NCI-H1105 treated with DMSO at 0.1 percent for 48 hours (cell line): ENCODE measurements at regions not wholly inside any gene's neighbourhood (a gene's known extent, or its start where the extent isn't known, plus 50 kb on each side); places are given as distances from the start of the nearest gene placed in this dataset.

Source experiments
- DNase-seq: peaks from one replicate; lab custom pipeline; 2025; lab: John Stamatoyannopoulos, UW

DNA sequence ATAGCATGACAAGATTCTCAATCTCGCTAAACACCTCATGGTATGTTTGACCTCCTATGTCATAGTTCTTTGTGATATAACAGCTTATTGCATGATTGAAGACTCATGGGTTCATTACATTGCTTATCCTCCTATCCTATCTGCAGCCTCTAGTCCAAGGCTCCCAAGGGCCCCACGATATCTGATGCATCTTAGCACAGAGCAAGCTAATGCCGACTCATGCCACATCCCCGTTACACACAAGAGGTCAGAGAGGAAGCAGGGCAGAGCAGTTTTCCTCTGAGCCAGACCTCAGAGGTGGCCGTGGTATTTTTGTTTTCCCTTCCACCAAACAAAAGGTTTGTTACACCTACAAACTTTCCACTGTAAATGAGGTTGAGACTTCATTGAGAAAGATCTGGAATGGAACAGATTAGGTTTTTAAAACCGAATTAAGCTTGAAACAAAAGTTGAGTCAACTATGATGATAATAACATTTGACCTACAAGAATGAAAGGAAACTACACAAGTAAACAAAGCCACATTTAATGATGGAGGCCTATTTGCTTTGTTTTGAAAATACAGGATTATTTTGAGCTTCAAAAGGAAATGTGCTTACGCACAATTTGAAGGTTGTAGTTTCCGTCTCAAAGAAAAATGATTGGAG lies 133.9 kb upstream of the MYLIP start:
- no peak for DNase-seq

DNA sequence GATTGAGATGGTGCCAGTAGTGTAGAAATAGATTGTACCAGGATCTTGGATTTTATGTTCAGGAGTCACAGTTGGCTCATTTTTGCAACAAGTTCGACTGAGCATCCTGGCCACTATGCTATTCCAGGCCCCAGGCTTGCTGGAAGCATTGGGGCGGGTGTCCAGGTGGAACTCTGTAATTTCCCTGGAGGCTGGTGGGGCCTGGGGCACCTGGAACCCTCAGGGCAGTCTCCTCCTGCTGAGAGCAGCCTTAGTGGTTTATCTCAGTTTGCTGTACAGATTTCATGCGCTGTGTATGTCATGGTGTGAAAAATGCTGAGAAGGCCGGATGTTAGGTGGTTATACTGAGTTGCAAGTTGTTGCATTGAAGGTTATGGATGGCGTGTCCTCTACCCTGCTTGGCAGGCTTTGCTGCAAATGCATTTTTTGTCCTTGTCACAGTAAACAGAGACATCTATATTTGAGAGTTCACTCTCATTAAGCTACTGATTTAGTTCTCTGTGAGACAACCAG lies 135.1 kb upstream of the MYLIP start:
- DNase-seq: no peak

DNA sequence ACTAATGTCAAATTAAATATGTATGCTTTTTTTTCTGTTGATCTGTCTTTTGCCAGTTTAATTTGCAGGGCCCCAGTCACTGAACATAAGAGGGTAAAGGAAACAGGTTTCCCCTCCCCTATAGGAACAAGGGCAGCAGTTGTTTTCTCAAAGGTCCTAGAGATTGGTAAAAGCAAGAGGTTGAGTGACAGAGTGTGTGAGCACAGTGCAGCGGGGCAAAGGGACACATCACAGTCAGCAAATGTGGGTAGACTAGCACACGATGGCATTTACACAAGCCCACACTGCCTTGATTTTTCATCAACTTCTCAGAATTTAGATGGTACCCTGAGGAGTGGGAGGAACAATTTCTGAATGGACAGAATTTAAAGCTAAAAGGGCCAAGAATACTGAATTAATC lies 138.7 kb upstream of the MYLIP start:
- DNase-seq: no peak

DNA sequence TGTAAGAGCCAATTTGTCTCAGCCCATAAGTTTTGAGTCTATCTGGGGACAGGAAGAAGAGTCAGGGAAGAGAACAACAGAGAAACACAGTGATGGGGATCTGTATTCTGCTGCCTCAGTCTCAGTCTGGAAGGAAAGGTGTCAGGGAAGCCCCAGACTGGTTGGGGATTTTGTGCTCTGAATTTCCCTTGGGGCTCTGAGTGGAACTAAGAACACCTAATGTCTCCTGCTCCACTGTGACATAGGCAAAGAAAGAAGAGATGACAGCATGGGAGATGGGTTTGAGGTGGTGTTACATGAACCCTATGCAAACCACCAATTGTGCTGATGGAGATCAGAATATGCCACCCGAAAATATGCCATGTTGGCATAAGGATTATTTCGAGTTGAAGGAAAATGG lies 139.5 kb upstream of the MYLIP start:
- no peak for DNase-seq

DNA sequence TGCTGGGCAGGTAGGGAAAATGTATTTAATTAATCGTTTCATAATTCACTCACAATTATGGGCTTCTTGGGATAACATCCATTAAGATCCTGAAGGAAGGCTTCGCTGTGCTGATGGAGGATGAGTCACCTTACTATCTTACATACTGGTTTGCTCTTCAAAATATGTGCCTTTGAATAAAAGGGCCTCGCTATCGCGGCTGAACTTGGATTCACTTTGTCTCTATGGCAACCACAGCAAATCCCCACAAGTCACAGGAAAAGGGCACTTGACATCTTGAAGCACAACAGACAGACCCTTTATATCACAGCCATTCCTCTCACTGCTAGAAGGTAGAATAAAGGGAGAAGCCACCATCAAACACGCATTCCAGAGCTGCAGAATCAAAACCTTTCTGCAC lies 141.3 kb upstream of the MYLIP start:
- DNase-seq: peak; percentile 53

DNA sequence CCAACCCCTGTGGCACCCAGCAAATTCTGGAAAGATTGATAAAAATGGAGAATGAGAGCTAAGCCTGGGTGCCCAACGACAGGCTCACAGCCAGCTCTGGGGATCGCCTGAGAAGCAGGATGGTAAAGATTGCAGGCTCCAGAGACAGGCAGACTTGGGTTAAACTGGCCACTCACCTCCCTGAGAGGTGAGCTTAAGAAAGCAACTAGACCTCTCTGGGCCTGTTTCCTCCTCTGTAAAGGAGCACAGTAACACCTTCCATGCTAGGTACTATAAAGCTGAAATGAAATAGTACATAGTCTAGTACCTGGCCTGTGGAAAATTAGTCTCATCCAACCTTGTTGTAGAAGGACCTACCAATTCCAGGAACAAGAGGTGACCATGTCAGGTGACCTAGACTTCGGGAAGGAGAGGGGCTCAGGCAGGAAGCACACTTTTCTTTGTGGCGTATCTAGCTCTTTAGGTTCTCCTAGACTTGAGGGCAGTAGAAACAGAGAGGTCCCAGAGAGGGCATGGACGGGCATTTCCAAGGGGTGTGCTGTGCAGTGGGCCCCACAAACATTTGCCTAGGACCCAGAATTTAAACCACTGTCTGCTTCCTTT lies 142.8 kb upstream of the MYLIP start:
- no peak for DNase-seq

DNA sequence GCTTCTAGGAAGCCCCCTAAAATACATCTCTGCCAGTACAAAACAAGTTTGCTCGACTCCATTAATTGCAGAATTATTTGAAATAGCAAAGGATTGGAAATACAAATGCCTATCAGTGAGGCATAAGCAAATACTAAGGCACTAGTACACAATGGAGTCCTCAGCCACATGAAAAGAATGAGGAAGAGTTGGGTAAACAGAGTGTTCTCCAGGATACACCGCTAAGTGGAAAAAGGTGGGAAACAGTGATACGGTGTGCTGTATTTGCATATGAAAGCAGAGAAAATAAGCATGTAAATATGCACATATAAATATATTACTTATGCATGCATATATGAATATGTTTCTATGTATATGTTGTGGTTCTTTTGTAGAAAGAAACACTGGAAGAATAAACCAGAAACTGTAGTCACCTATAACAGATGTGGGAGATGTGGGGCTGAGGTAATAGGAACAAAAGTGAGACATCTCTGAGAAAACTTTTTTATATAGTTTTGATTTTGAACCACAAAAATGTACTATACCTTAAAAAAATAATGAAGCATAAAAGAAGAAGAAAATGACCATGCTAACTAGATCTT lies 143.4 kb upstream of the MYLIP start:
- DNase-seq: no peak

DNA sequence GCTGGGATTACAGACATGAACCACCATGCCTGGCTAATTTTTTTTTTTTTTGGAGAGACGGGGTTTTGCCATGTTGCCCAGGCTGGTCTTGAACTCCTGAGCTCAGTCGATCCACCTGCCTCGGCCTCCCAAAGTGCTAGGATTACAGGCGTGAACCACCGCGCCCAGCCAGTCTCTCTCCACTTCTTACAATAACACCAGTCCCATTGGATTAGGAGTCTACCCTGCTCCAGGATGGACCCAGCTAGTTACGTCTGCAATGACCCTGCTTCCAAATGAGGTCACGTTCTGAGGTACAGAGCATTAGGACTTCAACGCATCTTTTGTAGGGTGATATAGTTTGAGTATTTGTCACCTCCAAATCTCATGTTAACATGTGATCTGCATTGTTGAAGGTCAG lies 146.9 kb upstream of the MYLIP start:
- no peak for DNase-seq

DNA sequence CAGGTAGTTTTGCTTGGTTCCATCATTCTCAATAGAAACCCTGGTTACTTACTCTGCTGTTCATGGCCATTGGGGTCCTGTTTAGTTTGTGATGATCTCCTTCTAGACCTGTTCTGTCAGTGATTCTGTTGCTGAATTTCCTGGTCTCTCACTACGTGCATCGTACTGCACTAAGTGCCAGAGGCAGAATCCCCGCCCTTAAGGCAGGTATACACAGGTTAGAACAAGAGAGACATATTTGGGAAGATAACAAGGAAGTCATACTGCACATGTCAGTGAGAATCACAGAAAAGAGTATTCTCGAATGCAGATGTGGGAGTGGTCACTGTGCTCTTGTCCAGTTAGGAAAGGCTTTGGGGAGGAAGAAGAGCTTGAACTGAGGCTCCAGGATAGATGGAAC lies 148.1 kb upstream of the MYLIP start:
- no peak for DNase-seq

DNA sequence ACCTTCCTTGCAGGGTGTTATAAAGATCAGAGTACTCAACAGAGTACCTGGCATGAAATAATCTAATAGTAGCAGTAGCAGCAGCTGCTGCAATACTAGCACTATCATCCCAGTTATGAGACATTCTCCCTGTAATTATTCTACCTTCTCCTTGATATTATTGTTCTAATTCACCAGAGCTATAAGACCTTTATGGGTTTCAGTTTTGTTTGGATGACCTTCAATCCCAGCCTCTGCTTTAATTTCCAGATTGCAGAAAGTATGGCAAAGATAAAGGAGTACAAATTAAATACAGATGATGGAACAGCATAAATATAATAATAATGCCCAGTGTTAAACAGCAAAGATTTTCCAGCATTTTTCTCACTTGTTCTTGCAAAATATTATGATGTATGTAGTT lies 150.5 kb upstream of the MYLIP start:
- DNase-seq: no peak

DNA sequence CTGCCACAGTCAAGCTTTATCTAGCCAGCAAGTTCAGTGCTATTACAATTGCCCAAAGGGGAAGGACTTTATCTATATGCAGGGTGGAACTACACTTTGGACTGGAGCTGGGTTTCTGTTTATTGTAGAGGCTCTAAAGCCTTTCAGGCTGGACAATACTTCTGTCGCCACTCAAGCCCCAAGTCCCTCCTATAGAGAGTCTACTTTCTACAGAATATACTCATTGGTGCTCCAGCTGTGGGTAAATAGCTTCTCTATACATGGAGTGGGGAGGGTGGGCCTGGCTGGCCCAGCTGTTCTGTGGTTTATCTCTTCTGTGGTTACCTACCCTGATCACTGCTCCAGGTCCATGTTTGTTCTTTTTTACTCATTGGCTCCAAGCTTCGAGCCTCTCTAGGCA lies 151.8 kb upstream of the MYLIP start:
- DNase-seq: no peak

DNA sequence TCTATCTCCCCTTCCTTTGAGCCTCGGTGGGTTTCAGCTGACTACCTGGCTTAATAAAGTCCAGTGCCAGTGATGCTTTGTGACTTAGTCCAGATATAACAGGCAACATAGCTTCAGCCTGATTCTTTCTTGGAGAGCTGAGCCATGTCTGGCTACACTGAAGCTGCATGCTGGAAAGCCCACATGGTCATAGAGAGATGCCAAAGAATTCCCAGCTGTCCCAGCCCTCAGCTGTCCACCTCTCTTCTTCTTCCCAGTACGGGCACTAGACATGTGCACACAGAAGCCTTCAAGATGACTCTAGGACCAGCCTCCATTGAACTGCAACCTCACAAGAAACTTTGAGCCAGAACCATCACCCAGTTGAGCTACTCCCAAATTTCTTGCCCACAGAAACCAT lies 154.1 kb upstream of the MYLIP start:
- DNase-seq: no peak

DNA sequence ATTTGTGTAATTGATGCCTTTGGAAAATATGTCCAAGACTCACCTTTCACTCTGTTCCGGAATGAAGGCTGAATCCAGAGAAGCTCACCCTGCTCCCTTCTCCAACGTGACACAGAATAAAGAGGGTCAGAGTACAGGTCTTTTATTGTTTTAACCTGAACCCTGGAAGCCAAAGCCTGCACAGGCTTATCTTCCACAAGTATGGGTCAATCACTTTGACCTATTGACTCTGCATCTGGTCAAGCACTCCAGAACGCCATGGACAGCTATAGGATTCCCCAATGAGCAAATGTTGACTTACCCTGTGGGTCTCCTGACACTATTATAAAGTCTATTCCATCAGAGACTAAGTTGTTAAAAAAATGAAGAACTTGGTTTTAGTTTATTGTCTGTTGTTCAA lies 158.4 kb upstream of the MYLIP start:
- DNase-seq: no peak

DNA sequence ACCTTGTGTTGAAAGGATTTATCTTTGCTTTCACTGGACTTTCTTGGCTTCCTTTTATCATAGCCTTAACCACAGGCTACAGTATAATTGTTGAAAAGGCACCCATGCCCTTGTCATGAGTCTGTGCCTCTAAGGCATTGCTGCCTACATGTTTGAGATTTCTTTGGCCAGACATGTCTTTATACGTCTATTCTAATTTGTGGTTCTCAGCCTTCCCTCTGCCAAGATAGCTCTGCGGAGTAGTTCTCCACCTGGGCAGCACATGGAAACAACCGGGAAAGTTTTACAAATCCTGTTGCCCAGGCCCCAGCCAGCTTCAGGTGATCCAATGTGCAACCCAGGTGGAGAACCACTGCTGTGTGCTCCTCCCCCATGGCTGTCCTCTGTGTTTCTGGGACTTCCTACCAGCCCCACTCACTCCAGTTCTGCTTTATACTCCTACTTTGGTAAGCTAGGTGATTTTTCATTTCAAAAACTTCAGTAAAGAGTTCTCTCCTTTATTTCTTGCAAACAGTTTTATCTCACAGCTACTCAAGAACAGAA lies 159.6 kb upstream of the MYLIP start:
- DNase-seq: no peak

DNA sequence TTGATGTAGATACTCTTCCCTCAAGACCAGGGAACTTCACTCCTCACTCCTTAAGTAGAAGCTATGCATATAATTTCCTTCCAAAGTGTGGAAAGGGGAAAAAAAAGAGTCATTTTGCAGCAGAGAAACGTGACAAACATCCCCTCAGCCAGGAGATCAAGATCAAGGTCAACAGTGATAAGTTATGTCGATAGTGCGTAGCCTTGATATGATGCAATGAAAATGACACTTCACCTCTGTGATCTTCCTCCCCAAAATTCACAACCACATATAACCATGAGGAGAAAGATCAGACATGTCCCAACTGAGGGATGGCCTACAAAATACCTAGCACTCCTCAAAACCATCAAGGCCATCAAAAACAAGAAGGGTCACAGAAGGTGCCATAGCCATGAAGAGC lies 160.4 kb upstream of the MYLIP start:
- no peak for DNase-seq

DNA sequence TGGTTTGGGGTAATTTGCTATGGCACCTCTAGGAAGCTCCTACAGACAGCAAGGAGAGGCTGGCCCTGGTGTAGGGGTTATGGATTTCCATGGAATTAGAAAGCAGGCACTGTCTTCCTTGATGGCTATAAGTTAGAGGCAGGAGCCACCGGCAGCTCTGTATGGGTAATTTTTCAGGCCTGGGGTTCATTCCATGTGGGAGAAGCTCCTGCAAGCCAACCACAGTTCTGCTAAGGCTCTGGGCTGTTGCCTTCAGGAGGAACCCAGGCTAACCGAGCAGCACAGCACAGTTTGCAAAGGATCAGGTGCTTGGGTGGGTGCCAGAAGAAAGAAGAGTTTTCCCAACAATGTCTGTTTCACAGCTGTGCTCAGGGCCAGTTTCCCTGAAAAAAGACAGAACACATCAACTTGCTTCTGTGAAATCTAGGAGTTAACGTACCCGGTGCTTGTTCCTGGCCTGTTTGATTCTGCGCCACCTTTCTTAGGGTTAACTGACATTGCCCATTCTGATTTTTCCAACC lies 162.8 kb upstream of the MYLIP start:
- no peak for DNase-seq

DNA sequence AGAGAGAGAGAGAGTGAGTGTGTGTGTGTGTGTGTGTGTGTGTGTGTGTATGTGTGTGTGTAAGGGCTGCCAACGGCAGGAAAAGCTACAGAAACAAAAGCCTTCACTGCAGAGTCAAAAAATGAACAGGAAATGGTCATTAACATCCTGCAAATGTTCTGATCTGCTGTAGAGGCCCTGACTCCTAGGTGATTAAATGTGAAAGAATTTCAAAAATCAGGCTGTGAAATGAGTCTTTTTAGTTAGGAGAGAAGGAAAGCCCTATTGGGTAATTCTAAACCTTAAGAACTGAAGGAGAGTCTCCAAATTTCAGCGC lies 166.5 kb upstream of the MYLIP start:
- DNase-seq: no peak

DNA sequence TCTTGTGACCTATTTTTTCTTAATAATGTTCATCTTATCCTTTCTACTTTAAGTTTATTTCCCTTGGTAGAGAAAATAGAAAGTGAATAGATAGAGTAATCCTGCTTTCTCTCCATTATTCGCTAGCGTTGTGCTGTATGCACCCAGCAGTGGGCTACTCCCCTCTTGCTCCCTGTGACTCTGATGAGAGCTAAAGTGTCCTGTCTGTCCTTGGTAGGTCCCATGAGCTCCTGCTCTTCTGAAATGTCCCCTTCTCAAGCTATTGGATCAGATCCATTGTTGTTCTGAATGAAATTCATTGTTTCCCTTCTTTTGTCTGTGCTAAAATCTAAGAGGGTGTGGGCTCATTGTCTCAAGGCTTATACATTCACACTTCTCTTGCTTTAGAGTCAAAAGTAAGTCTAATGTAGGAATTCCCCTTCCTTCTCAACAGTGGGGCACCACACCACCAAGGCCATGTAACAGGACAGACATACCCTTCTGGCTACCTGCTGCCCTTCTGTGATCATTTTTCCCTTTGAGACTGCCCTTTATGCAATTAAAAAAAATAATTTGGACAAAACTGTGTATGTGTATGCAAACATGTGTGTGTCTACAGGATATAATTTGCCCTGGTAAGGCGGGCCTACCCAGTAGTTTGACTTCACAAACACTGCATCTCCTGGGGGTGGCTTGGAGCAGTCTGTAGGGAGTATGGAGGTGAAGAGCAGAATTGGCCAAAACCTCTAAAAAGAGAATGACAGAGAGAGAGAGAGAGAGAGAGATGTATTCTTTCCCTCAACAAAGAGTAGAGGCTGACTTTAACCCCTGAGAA lies 167.0 kb upstream of the MYLIP start:
- DNase-seq: no peak

DNA sequence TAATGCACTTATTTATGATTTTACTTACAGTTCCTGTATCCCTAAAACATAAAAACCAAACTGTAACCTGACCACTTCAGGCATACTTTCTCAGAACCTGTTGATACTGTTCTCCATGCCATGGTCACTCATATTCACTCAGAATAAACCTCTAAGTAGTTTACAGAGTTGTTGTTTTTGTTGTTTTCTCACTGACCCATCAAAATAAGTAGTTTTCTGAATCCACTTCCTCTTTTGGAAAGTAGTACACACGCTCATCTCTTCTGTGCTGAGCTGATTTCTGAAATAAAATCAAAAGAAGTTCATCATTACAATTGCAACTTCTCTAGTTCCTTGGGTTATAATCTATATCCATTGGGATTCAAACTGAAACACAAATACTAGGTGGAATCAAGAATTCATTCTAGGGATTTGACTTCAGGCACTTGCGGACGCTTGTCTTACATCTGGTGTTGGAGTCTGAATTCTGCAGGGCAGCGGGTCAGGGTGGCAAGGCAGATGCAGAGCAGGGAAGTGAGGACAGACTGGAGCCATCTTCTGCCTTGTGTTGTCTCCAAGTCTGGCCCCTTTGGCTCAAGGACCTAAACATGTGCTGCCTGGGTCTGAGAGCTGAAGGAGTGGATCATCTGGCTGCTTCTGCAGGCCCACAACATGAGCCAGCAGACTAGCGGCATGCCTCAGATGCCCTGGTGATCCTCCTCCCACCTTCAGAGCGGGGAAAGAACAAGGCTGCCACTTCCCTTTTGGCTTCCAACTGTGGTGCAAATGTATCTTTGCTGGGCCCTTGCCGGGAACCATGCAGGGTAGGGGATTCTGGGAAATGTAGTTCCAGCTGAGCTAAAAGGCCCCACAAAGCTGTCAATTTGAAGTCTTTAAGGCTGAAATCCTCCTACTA lies 167.9 kb upstream of the MYLIP start:
- DNase-seq: no peak

DNA sequence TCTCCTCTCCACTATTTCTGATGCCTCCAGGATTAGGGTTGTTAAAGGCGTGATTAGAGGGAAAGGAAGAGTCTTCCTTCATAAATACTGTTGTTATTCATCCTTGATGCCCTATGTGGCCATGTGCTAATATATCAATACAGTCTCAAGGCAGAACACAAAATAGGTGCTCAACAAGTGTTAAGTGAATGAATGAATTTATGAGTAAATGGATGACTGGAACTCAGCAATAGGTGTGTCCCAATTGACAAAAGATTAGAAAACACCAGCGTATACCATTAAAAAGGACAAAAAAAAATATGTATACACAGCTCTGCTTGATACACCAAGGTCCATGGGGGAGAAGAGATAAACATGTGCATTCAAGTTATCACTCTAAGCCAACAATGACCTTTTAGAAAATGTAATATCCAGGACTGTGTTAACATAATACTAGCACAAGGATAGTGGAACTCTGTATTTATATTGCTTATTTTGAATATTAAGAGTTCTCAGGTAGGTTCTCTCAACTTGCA lies 171.2 kb upstream of the MYLIP start:
- DNase-seq: no peak
